Activated naive CD4-positive, alpha-beta T cell treated with anti-CD3 and anti-CD28 coated beads, Interleukin-2, amount 50 U/mL, for 16 hours (primary cell): ENCODE measurements at regions not wholly inside any gene's neighbourhood (a gene's known extent, or its start where the extent isn't known, plus 50 kb on each side); places are given as distances from the start of the nearest gene placed in this dataset.
A peak's percentile ranks its signal among the peaks of the same experiment; 100 is the strongest.
"Not testable (repeated sequence)": the region's sequence is repeated elsewhere in the genome, so short reads cannot be mapped to it uniquely, and the experiment has no call there.

Experiments used
- DNase-seq: peaks from one replicate; pipeline ENCODE4 v3.0.0-alpha.2; 2020

- no peak for DNase-seq
These were observed 390.8 kb upstream of the AMELY start for GRCh38 chrY:7302306-7302705.

DNA sequence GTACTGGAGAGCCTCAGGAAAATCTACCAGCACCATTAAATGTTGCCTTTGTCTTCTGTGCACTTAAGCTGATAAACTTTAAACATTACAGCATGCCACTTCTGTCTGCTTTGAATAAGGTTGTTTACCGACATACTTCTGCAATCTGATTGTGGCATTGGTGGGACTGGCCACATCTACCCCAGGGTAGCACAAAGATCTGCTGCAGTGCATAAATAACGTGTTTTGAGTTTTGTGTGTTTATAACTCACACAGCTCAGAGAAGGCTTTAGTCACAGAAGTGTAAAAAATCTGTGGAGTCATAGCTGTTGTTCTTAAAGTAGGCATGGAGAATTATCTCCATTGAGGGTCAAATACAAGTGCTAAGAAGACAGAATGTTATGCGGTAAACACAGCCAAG lies 388.4 kb upstream of the AMELY start:
- DNase-seq = no peak

- no peak for DNase-seq
These were observed 380.6 kb upstream of the AMELY start for GRCh38 chrY:7292113-7292512.

DNA sequence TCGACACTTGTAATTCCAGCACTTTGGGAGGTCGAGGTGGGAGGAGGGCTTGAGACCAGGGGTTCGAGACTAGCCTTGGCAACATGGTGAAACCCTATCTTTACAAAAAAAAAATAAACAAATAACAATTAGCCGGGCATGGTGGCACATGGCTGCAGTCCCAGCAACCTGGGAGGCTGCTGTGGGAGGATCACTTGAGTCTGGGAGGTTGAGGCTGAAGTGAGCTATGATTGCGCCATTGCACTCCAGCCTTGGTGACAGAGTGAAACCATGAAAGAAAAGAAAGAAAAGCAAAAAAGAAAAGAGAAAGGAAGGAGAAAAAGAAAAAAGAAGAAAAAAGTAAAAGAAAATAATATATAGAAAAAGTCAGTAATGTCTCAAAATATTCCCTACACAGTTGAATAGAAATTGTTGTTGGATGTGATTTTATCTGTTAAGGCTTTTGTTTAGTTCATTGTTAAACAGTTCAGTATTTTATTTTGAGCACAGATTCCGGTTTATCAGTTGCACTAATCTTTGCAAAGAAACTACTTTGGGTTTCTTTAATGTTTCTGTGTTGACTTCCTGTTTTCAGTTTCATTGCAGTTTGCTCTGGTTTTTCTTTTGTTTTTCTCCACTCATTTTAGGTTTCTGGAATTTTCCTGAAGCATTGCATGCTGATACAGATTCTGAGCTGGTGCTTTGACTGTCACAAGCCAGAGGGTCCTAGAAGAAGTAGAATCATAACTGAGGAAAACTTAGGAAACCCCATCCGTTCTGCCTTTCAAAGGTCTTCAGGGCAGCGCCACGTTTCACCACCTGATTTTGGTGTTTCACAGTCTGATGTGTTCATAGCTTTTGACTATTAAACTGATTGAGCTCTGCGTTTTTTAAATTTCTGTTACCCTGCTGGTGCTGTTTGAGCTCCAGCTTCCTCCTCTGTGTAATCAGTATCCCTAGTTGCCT lies 378.6 kb upstream of the AMELY start:
- DNase-seq = no peak

GRCh38 chrY:7288611-7289010 lies 377.1 kb upstream of the AMELY start:
- DNase-seq = no peak

DNA sequence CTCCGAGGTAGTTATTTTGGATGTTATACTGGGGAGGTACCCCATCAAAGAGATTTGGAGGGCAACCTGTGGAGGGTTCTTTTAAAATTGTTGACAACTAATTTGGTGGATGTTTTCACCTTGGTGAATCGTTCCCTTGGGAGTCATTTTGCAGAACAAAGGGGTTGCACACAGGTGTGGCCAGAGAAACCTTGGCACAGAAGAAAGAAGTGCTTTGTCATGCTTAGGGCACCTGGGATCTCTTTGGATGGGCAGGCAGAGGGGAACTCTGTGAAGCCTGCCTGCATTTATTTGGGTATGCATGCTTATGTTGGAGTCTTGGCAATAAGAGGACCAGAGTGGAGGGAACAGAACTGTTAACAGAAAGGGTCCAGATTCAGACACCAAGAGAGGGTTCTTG lies 376.4 kb upstream of the AMELY start:
- DNase-seq = not testable (repeated sequence)

GRCh38 chrY:7285388-7285787 lies 373.8 kb upstream of the AMELY start:
- no peak for DNase-seq

GRCh38 chrY:7283001-7283400 lies 371.4 kb upstream of the AMELY start:
- DNase-seq = no peak

- not testable (repeated sequence) for DNase-seq
These were observed 368.7 kb upstream of the AMELY start for GRCh38 chrY:7280151-7280740.

GRCh38 chrY:7275751-7276150 lies 364.2 kb upstream of the AMELY start:
- no peak for DNase-seq

DNA sequence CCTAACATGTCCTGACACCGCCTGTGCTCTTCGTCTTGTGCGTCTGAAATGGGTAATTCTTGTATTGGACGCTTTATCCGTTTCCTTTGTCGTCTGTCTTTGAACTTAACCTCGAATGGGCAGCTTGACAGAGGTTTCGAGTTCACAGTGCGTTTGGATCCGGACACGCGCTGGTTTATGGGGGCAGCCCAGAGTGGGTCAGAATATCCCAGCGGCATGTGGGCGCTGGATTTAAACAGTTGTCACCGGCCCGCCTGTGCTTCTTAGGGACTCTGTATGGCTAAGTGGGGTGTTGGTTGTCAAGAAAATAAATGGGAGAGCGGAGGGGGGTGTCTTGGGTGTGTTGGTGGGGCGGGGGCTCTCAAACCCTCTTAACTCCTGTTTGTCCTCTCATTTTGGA lies 363.5 kb upstream of the AMELY start:
- DNase-seq = no peak

GRCh38 chrY:7274369-7274913 lies 362.9 kb upstream of the AMELY start:
- DNase-seq = peak; percentile 13

DNA sequence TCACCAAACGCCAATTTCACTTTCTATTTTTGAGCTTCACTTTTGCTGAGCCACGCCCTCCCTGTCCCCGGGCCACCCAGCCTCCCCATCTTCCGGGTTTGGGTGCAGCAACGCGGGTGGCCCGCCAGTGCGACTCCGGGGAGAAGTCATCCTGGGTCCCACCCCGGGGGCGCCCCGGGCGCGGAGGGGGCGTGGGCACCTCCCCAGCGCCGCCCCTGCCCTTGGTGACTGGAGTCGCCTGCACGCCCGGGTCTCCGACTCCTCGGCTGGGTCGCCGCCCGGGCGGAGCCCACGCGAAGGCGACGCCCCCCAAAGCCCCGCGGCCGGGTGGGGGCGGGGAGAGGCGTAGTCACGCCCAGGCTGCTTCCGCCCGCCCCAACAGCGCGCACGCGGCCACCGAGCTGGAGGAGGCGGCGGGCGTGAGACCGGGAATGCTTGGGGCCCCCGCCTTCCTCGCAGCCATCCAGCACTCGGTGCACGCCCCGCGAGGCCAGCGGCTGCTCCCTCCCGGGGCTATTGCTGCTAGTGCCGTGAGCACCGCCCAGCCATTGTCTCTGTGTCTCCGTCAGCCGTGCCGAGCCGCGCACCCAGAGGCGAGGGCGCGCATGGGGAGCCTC lies 362.1 kb upstream of the AMELY start:
- peak; percentile 87 for DNase-seq

GRCh38 chrY:7272556-7273195 lies 361.1 kb upstream of the AMELY start:
- peak; percentile 63 for DNase-seq

DNA sequence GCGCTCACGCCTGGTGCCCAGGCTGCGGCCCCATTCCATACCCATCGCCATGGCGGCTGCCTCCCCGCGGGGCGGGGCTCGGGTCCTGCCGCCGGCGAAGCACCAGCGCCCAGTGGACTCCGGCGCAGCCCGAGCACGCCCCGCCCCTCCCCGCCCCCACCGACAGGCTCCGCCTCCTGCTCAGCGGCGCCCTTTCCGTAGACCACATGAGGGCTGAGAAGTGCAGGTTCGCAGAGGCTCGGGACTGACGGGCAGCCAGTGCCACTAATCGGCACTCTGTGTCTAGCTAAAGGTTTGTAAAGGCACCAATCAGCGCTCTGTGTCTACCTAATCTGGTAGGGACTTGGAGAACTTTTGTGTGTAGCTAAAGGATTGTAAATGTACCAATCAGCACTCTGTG lies 352.2 kb upstream of the AMELY start:
- DNase-seq = no peak

DNA sequence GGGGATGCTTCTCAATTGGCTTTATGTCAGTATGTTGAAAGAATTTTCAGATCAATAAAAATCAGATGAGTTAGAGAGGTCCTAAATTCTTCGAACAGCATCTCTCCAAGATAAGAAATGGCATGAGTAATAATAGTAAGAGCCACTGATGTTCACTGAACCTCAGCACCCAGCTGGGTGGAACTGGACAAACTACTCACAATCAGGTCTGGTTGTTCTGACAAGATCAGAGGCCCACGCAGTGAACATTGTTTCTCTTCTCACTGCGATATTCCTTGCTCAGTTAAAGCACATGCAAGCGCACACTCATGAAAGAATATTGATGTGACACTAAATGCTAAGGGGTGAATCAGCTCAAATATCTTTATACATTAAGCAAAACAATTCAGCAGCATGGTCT lies 351.0 kb upstream of the AMELY start:
- no peak for DNase-seq

DNA sequence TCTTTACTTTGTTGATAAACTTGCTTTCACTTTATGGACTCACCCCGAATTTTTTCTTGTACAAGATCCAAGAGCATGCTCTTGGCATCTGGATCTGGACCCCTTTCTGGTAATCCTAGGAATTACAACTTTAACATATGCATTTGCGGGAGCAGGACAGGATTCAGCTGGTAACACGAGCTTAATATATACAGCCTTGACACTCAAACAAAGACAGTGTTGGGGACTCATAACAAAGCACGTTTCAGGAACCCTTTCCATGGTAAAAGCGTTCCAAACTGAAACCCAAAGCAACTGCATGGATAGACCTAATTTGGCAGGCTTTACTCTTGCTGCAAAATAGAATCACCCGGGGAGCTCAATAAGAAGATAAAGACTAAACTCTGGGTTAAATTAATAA lies 349.7 kb upstream of the AMELY start:
- no peak for DNase-seq

DNA sequence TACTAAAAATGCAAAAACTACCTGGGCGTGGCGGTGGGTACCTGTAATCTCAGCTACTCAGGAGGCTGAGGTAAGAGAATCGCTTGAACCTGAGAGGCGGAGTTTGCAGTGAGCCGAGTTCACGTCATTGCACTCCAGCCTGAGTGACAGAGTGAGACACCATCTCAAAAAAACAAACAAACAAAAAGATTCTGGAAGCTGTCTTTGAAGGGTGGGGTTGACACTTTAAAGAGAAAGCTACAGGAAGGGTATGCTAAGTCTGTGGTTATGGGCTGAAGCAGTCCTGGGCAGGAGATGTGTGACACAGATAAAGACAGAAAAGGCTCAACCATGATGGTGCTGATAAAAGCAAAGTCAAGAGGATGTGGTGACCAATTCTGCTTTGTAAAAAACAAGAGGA lies 328.5 kb upstream of the AMELY start:
- DNase-seq = no peak

DNA sequence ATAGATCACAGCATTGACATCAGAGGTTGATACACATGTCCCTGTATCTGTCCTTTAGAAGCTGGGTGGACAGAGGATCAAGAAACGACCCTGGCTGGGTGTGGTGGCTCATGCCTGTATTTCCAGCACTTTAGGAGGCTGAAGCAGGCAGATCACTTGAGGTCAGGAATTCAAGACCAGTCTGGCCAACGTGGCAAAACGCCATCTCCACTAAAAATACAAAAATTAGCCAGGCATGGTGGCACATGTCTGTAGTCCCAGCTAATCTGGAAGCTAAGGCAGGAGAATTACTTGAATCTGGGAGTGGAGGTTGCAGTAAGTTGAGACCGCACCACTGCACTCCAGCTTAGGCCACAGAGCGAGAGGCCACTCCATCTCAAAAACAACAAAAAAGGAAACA lies 300.4 kb upstream of the AMELY start:
- DNase-seq = no peak

- DNase-seq = no peak
These were observed 292.9 kb upstream of the AMELY start for GRCh38 chrY:7204456-7204855.

DNA sequence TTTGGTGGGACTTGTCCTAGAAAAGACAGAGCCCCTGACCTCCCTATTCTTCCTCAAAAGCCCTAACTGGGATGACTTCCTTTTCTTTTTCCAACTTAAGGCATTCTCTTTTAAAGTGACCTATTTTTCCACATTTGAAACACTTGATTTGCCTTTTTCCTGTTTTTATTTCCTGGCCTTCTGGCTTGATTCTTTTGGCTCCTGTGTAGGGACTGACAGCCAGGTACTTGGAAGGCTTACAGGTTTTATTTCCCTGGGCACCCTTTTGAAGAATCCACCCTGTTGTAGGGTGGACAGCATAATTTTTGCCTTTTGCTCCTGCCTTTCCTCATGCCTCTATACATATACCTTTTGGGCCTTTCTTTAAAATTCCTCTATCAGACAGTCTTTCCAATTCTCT lies 271.0 kb upstream of the AMELY start:
- DNase-seq = no peak

GRCh38 chrY:7177631-7178030 lies 266.1 kb upstream of the AMELY start:
- no peak for DNase-seq

- DNase-seq = no peak
These were observed 257.9 kb upstream of the AMELY start for GRCh38 chrY:7169475-7169874.
